Aorta (tissue), 5 donors: ENCODE measurements at regions not wholly inside any gene's neighbourhood (a gene's known extent, or its start where the extent isn't known, plus 50 kb on each side); places are given as distances from the start of the nearest gene placed in this dataset.

Experiments
- ATAC-seq: fragments of 200-7000 bp; cut with Tn5 transposase; one replicate; pipeline ENCODE4 v1.9.1; 2022; ENCODE audit warnings: moderate library complexity; ENCODE audit not compliant: low FRiP score
- DNase-seq, 2 donors: peaks; one replicate each; pipeline ENCODE4 v3.0.0-alpha.2; 2020
- H3K27ac ChIP-seq, 2 donors: one replicate each; pipeline ENCODE4 v1.5.1; 2013; ENCODE audit warnings: low read length in 2 of 2, mild to moderate bottlenecking in 2 of 2, moderate library complexity in 2 of 2, control low read depth in 1 of 2, inconsistent platforms in 1 of 2, low read depth in 1 of 2
- H3K27me3 ChIP-seq, 2 donors: one replicate each; pipeline ENCODE4 v1.6.1; 2013; ENCODE audit warnings: control low read depth in 1 of 2, low read length in 1 of 2, mild to moderate bottlenecking in 1 of 2, moderate library complexity in 1 of 2; ENCODE audit not compliant: insufficient read depth in 2 of 2, control insufficient read depth in 1 of 2
- H3K36me3 ChIP-seq, 2 donors: one replicate each; pipeline ENCODE4 v1.6.1; 2013; ENCODE audit warnings: control low read depth in 1 of 2, low read length in 1 of 2, mild to moderate bottlenecking in 1 of 2; ENCODE audit not compliant: insufficient read depth in 2 of 2, control insufficient read depth in 1 of 2
- H3K4me1 ChIP-seq, 2 donors: one replicate each; pipeline ENCODE4 v1.6.1; 2013; ENCODE audit warnings: low read length in 2 of 2, control low read depth in 1 of 2, mild to moderate bottlenecking in 1 of 2, moderate library complexity in 1 of 2; ENCODE audit not compliant: insufficient read depth in 2 of 2, control insufficient read depth in 1 of 2
- H3K4me3 ChIP-seq, 2 donors: one replicate each; pipeline ENCODE4 v1.5.1; 2013; ENCODE audit warnings: low read length in 2 of 2, control low read depth in 1 of 2, mild to moderate bottlenecking in 1 of 2
- H3K9me3 ChIP-seq: one replicate; pipeline ENCODE4 v1.6.1; 2013; ENCODE audit warnings: mild to moderate bottlenecking, low read length; ENCODE audit not compliant: control insufficient read depth
- WGBS, 2 donors: extraction: QIAGEN DNeasy Blood & Tissue Kit; methylation state at CpG; one replicate each; pipeline ENCODE4 v1.1.7; 2013; 5-methylcytosine and 5-hydroxymethylcytosine counted together
- intact Hi-C, 2 donors: fragments of 100-400 bp; cut with DNase I; formaldehyde crosslinking; loops; one replicate each; pipeline versions ENCODE4 v1.14.2 to v1.15.0; 2022
- donor health status: healthy with polysubstance abuse.
- donor health status: Bipolar disorder and iron deficiency.
- donor health status: DM: no; HTN: no; CAD: no.
- donor health status: DM: no; HTN: no; CAD: no.
- donor health status: DM: yes; HTN: yes; CAD: no.

GRCh38 chr1:99577313-99577712, 68.6 kb upstream of the PALMD start:
- no peaks in the 10 kb centered on the region for H3K27me3 ChIP-seq
- intact Hi-C loops: no loop called here
- H3K27ac ChIP-seq: no peak overlapping the region
- no peak overlapping the region for H3K4me3 ChIP-seq
- ATAC-seq (no peak), DNase-seq (no peak)
- WGBS, 2 donors: 62 to 65% methylated on average over 3 of the region's 3 CpGs
- H3K36me3 ChIP-seq: no peaks in the 10 kb centered on the region
- H3K4me1 ChIP-seq: no peaks in the 10 kb centered on the region
- H3K9me3 ChIP-seq: no peaks in the 10 kb centered on the region

- no peaks in the 10 kb centered on the region for H3K27me3 ChIP-seq
- H3K36me3 ChIP-seq: no peaks in the 10 kb centered on the region
- H3K4me3 ChIP-seq: no peak overlapping the region
- H3K27ac ChIP-seq: no peak overlapping the region
- intact Hi-C loops: no loop called here
- no peaks in the 10 kb centered on the region for H3K9me3 ChIP-seq
- no peak for ATAC-seq
- H3K4me1 ChIP-seq: no peaks in the 10 kb centered on the region
- WGBS, 2 donors: 26 to 30% methylated on average over 2 of the region's 2 CpGs
- no peak for DNase-seq
Measured at GRCh38 chr1:99579691-99580172, 66.2 kb upstream of the PALMD start.

- ATAC-seq: no peak
- intact Hi-C loops: no loop called here
- no peaks in the 10 kb centered on the region for H3K9me3 ChIP-seq
- WGBS, 2 donors: 67 to 77% methylated on average over 6 of the region's 6 CpGs
- H3K27ac ChIP-seq: no peak overlapping the region
- H3K4me1 ChIP-seq: no peaks in the 10 kb centered on the region
- peak in 1 of 2 donors; percentile 59 for DNase-seq
- no peaks in the 10 kb centered on the region for H3K36me3 ChIP-seq
- H3K27me3 ChIP-seq: no peaks in the 10 kb centered on the region
- H3K4me3 ChIP-seq: no peak overlapping the region
Measured at GRCh38 chr1:99580451-99580850, 65.5 kb upstream of the PALMD start.

GRCh38 chr1:99587008-99587407, 58.9 kb upstream of the PALMD start:
- WGBS, 2 donors: 80 to 83% methylated on average over 4 of the region's 4 CpGs
- no peak overlapping the region for H3K4me3 ChIP-seq
- H3K4me1 ChIP-seq: no peaks in the 10 kb centered on the region
- ATAC-seq (no peak), DNase-seq (no peak)
- intact Hi-C loops: no loop called here
- H3K36me3 ChIP-seq: no peaks in the 10 kb centered on the region
- no peaks in the 10 kb centered on the region for H3K9me3 ChIP-seq
- H3K27me3 ChIP-seq: no peaks in the 10 kb centered on the region
- H3K27ac ChIP-seq: no peak overlapping the region

GRCh38 chr1:99589186-99589636, 56.7 kb upstream of the PALMD start:
- ATAC-seq: no peak
- Histone ChIP-seq H3K4me3 (no peak overlapping the region), H3K36me3 (no peaks in the 10 kb centered on the region), H3K9me3 (no peaks in the 10 kb centered on the region), H3K27me3 (no peaks in the 10 kb centered on the region), H3K27ac (no peak overlapping the region), H3K4me1 (no peaks in the 10 kb centered on the region)
- intact Hi-C loops: no loop called here
- 50 to 54% methylated on average over 4 of the region's 4 CpGs for WGBS, 2 donors
- no peak for DNase-seq

- H3K9me3 ChIP-seq: no peaks in the 10 kb centered on the region
- H3K27me3 ChIP-seq: no peaks in the 10 kb centered on the region
- H3K36me3 ChIP-seq: no peaks in the 10 kb centered on the region
- intact Hi-C loops: no loop called here
- H3K4me1 ChIP-seq: no peaks in the 10 kb centered on the region
- no peak overlapping the region for H3K27ac ChIP-seq
- H3K4me3 ChIP-seq: no peak overlapping the region
- WGBS, 2 donors: 23 to 38% methylated on average over 4 of the region's 4 CpGs
- DNase-seq: peak in 1 of 2 donors; percentile 52
- no peak for ATAC-seq
Measured at GRCh38 chr1:99590578-99591209, 55.2 kb upstream of the PALMD start.

GRCh38 chr1:99591886-99592285, 54.0 kb upstream of the PALMD start:
- no peaks in the 10 kb centered on the region for H3K27me3 ChIP-seq
- ATAC-seq (no peak), DNase-seq (no peak)
- H3K27ac ChIP-seq: no peak overlapping the region
- WGBS, 2 donors: 35 to 49% methylated on average over 1 of the region's 1 CpG
- H3K4me3 ChIP-seq: no peak overlapping the region
- H3K4me1 ChIP-seq: no peaks in the 10 kb centered on the region
- H3K36me3 ChIP-seq: no peaks in the 10 kb centered on the region
- no peaks in the 10 kb centered on the region for H3K9me3 ChIP-seq
- intact Hi-C loops: no loop called here

- Histone ChIP-seq H3K4me1 (no peaks in the 10 kb centered on the region), H3K27me3 (no peaks in the 10 kb centered on the region), H3K27ac (no peak overlapping the region), H3K4me3 (no peak overlapping the region), H3K9me3 (no peaks in the 10 kb centered on the region), H3K36me3 (no peaks in the 10 kb centered on the region)
- WGBS, 2 donors: 11 to 34% methylated on average over 2 of the region's 2 CpGs
- intact Hi-C loops: no loop called here
- ATAC-seq (no peak), DNase-seq (no peak)
Measured at GRCh38 chr1:99594205-99594604, 51.7 kb upstream of the PALMD start.

GRCh38 chr1:99595041-99595440, 50.9 kb upstream of the PALMD start:
- no peaks in the 10 kb centered on the region for H3K9me3 ChIP-seq
- ATAC-seq (no peak), DNase-seq (no peak)
- no peaks in the 10 kb centered on the region for H3K27me3 ChIP-seq
- H3K4me3 ChIP-seq: no peak overlapping the region
- H3K36me3 ChIP-seq: no peaks in the 10 kb centered on the region
- intact Hi-C loops: loop anchor here in 1 of 2 donors (5.0 kb wide), 1 partner anchor 1607 kb away; no protein-coding TSS in a partner anchor
- H3K4me1 ChIP-seq: no peaks in the 10 kb centered on the region
- H3K27ac ChIP-seq: no peak overlapping the region
